Stimulated activated naive CD4-positive, alpha-beta T cell (primary cell): ENCODE measurements at regions not wholly inside any gene's neighbourhood (a gene's known extent, or its start where the extent isn't known, plus 50 kb on each side); places are given as distances from the start of the nearest gene placed in this dataset.

Experiments
- DNase-seq, 6 experiments: peaks; one replicate each; lab custom pipeline; 2025; lab: John Stamatoyannopoulos, UW

GRCh38 chrX:5080791-5081190, 1147.9 kb downstream of the NLGN4X start:
- no peak for DNase-seq

GRCh38 chrX:5068550-5068949, 1160.1 kb downstream of the NLGN4X start:
- no peak for DNase-seq

GRCh38 chrX:5057786-5058185, 1170.9 kb downstream of the NLGN4X start:
- DNase-seq: no peak

GRCh38 chrX:5054852-5055251, 1173.8 kb downstream of the NLGN4X start:
- DNase-seq: no peak

- DNase-seq: no peak
Observed at GRCh38 chrX:5051831-5052491, 1176.7 kb downstream of the NLGN4X start.

- DNase-seq: no peak
Observed at GRCh38 chrX:5042563-5042962, 1186.1 kb downstream of the NLGN4X start.

GRCh38 chrX:5031792-5032191, 1196.9 kb downstream of the NLGN4X start:
- DNase-seq: no peak

GRCh38 chrX:5015451-5015850, 1213.2 kb downstream of the NLGN4X start:
- no peak for DNase-seq

- DNase-seq: no peak
Observed at GRCh38 chrX:4994855-4995254, 1233.8 kb downstream of the NLGN4X start.

GRCh38 chrX:4978613-4979012, 1250.1 kb downstream of the NLGN4X start:
- DNase-seq: no peak

- DNase-seq: no peak
Observed at GRCh38 chrX:4971646-4972045, 1257.0 kb downstream of the NLGN4X start.

- DNase-seq: no peak
Observed at GRCh38 chrX:4964112-4964511, 1250.7 kb upstream of the PRKX start.

- no peak for DNase-seq
Observed at GRCh38 chrX:4963432-4963831, 1250.0 kb upstream of the PRKX start.

- DNase-seq: no peak
Observed at GRCh38 chrX:4944767-4945166, 1231.3 kb upstream of the PRKX start.

GRCh38 chrX:4936315-4936714, 1222.9 kb upstream of the PRKX start:
- DNase-seq: no peak

GRCh38 chrX:4935846-4936245, 1222.4 kb upstream of the PRKX start:
- DNase-seq: no peak

- no peak for DNase-seq
Observed at GRCh38 chrX:4935401-4935800, 1222.0 kb upstream of the PRKX start.

- no peak for DNase-seq
Observed at GRCh38 chrX:4932790-4933189, 1219.3 kb upstream of the PRKX start.

GRCh38 chrX:4930426-4930825, 1217.0 kb upstream of the PRKX start:
- DNase-seq: no peak

- no peak for DNase-seq
Observed at GRCh38 chrX:4925911-4926310, 1212.5 kb upstream of the PRKX start.

- DNase-seq: no peak
Observed at GRCh38 chrX:4909348-4909747, 1195.9 kb upstream of the PRKX start.

- DNase-seq: no peak
Observed at GRCh38 chrX:4905576-4905975, 1192.1 kb upstream of the PRKX start.

GRCh38 chrX:4881277-4881676, 1167.8 kb upstream of the PRKX start:
- DNase-seq: no peak

GRCh38 chrX:4878640-4879039, 1165.2 kb upstream of the PRKX start:
- DNase-seq: no peak

GRCh38 chrX:4876268-4876667, 1162.8 kb upstream of the PRKX start:
- DNase-seq: no peak
